ENCODE measurements at regions not wholly inside any gene's neighbourhood (a gene's known extent, or its start where the extent isn't known, plus 50 kb on each side); places are given as distances from the start of the nearest gene placed in this dataset.
A peak's percentile ranks its signal among the peaks of the same experiment; 100 is the strongest.

- Histone ChIP-seq H3K9me2 (replicated peaks; ENCODE audit: low read depth, low read length) (no peaks in the 10 kb centered on the region), H3K4me1 (ENCODE audit: insufficient read depth, low read length, poor library complexity, severe bottlenecking) (peaks cover 74% of the 10 kb centered on the region), H3K36me3 (ENCODE audit: insufficient read depth, low read length) (no peaks in the 10 kb centered on the region), H3K4me2 (ENCODE audit: low read depth, low read length, poor library complexity, severe bottlenecking) (no peak overlapping the region), H3F3A (ENCODE audit: low read depth) (no peaks in the 10 kb centered on the region), H3K4me3 (ENCODE audit: low read length, poor library complexity, severe bottlenecking) (no peak overlapping the region), H3K79me2 (ENCODE audit: insufficient read depth, low read length) (no peaks in the 10 kb centered on the region), H3K27me3 (ENCODE audit: insufficient read depth, low read length, poor library complexity, severe bottlenecking) (no peaks in the 10 kb centered on the region), H3K9me3 (ENCODE audit: insufficient read depth, low read depth, low read length) (no peaks in the 10 kb centered on the region), H4K20me1 (ENCODE audit: insufficient read depth, low read length, poor library complexity, severe bottlenecking) (no peaks in the 10 kb centered on the region), H2AFZ (ENCODE audit: low read length) (no peak overlapping the region), H3K9ac (ENCODE audit: low read depth, low read length, poor library complexity, severe bottlenecking) (no peak overlapping the region)
- TF ChIP-seq EZH2phosphoT487 (IDR thresholded peaks at IDR 0.05; ENCODE audit: borderline replicate concordance) (no peak), CTCF (conservative IDR thresholded peaks at IDR 0.05; ENCODE audit: low read length) (no peak)
These were observed 90.3 kb upstream of the DUSP10 start for GRCh38 chr1:221832151-221832550.

- no peaks in the 10 kb centered on the region for H3F3A ChIP-seq (ENCODE audit: low read depth)
- no peaks in the 10 kb centered on the region for H3K9me3 ChIP-seq (ENCODE audit: insufficient read depth, low read depth, low read length)
- H3K4me2 ChIP-seq (ENCODE audit: low read depth, low read length, poor library complexity, severe bottlenecking) = peak overlapping the region; percentile 69
These were observed 87.6 kb upstream of the DUSP10 start for GRCh38 chr1:221829327-221830015.

GRCh38 chr1:221827307-221827642, 85.4 kb upstream of the DUSP10 start:
- Histone ChIP-seq H3K4me3 (ENCODE audit: low read length, poor library complexity, severe bottlenecking) (no peak overlapping the region), H3F3A (ENCODE audit: low read depth) (no peaks in the 10 kb centered on the region), H3K9me3 (ENCODE audit: insufficient read depth, low read depth, low read length) (no peaks in the 10 kb centered on the region), H2AFZ (ENCODE audit: low read length) (no peak overlapping the region), H3K27me3 (ENCODE audit: insufficient read depth, low read length, poor library complexity, severe bottlenecking) (no peaks in the 10 kb centered on the region), H3K4me1 (ENCODE audit: insufficient read depth, low read length, poor library complexity, severe bottlenecking) (peaks cover 53% of the 10 kb centered on the region), H4K20me1 (ENCODE audit: insufficient read depth, low read length, poor library complexity, severe bottlenecking) (no peaks in the 10 kb centered on the region), H3K9me2 (replicated peaks; ENCODE audit: low read depth, low read length) (no peaks in the 10 kb centered on the region), H3K36me3 (ENCODE audit: insufficient read depth, low read length) (no peaks in the 10 kb centered on the region), H3K4me2 (ENCODE audit: low read depth, low read length, poor library complexity, severe bottlenecking) (peak overlapping the region; percentile 59), H3K9ac (ENCODE audit: low read depth, low read length, poor library complexity, severe bottlenecking) (no peak overlapping the region), H3K79me2 (ENCODE audit: insufficient read depth, low read length) (no peaks in the 10 kb centered on the region)
- no peak for TF ChIP-seq EZH2phosphoT487 (IDR thresholded peaks at IDR 0.05; ENCODE audit: borderline replicate concordance)
- TF ChIP-seq CTCF (conservative IDR thresholded peaks at IDR 0.05; ENCODE audit: low read length) = no peak

More at GRCh38 chr1:221829327-221830015, 87.6 kb upstream of the DUSP10 start:
- Histone ChIP-seq H3K27me3 (ENCODE audit: insufficient read depth, low read length, poor library complexity, severe bottlenecking) (no peaks in the 10 kb centered on the region), H3K9me2 (replicated peaks; ENCODE audit: low read depth, low read length) (no peaks in the 10 kb centered on the region), H3K4me1 (ENCODE audit: insufficient read depth, low read length, poor library complexity, severe bottlenecking) (peaks cover 70% of the 10 kb centered on the region), H4K20me1 (ENCODE audit: insufficient read depth, low read length, poor library complexity, severe bottlenecking) (no peaks in the 10 kb centered on the region), H2AFZ (ENCODE audit: low read length) (peak overlapping the region; percentile 52; the same call in 1 of the 2 replicates), H3K36me3 (ENCODE audit: insufficient read depth, low read length) (no peaks in the 10 kb centered on the region), H3K4me3 (ENCODE audit: low read length, poor library complexity, severe bottlenecking) (peak overlapping the region; percentile 48), H3K79me2 (ENCODE audit: insufficient read depth, low read length) (no peaks in the 10 kb centered on the region), H3K9ac (ENCODE audit: low read depth, low read length, poor library complexity, severe bottlenecking) (peak overlapping the region; percentile 33)
- no peak for TF ChIP-seq CTCF (conservative IDR thresholded peaks at IDR 0.05; ENCODE audit: low read length)
- no peak for TF ChIP-seq EZH2phosphoT487 (IDR thresholded peaks at IDR 0.05; ENCODE audit: borderline replicate concordance)
